Hindlimb muscle (tissue), 1 donor: ENCODE measurements at regions not wholly inside any gene's neighbourhood (a gene's known extent, or its start where the extent isn't known, plus 50 kb on each side); places are given as distances from the start of the nearest gene placed in this dataset.
"Not testable (repeated sequence)": the region's sequence is repeated elsewhere in the genome, so short reads cannot be mapped to it uniquely, and the experiment has no call there.

Experiments
- DNase-seq: peaks from one replicate; pipeline ENCODE4 v3.0.0-alpha.2; 2013

DNA sequence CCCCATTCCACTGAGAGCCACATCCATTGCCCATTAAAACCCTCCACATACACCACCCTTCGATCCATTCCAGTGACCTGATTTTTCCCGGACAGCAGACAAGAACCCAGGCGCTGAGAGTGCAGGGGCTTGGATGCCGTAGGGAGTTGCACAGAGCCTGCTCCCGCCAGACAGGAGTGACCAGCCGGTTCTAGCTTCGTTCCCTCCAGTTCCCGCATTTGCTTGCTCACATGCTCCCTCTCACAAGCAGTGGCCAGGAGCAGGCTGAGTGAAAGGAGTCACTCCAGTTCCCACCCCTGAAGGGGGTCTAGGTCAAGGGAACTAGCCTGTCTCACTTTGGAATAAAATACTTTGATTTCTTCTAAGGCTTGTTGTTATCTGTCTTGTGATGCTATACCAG is 119.5 kb downstream of the SKIDA1 start:
- no peak for DNase-seq

DNA sequence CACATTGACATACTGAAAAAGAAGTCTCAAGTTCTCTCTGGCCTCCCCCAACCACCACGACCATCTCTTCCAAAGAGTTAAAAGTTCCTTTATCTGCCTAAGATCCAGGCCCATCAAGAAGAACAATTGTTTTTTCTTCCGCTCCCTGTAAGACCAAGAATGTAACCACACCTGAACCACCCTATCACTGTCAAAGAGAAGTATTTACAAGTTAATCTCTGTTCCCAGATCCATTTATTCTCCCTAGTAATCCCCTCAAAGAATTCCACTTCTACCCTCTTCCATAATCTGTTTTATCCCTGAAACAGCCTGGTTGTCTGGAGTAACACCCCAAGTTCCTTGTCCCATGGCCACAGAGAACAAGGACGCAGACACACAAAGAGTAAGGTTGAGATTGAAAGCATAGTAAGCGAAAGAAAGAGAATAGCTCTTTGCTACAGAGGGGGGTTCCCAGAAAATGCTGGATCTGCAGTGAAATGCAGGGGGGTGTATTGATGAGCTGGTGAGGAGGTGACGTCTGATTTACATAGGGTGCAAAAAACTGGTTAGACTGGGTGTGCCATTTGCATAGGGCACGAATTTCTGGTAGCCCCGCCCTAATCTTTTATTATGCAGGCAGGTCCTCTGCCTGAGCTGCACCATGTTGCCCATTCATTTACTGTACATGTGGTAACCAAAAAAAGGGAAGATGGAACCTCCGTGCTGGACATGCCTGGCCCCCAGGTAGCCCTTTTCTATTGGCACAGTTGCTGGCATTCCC is 122.0 kb downstream of the SKIDA1 start:
- no peak for DNase-seq

DNA sequence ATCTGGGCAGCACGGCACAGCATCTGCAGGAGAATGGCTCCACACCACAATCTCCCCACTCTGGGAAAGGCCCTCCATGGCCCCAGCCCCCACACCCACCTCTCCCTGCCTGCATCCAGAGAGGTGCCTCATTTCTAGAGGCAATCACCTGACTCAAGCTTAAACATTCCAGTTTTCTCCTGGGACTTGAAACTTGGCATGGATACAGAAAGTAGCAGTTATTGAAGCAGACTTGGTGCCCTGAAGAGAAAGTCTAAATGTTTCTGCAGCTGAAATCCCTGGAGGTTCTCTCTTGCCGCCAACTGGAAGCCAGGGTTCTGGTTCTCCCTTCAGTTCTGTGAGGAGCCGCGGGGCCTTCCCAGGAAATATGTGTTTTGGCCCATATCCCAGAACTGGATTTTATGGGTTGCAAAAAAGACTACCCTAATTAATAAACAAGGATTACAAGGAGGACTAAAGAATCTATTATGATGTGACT is 122.8 kb downstream of the SKIDA1 start:
- no peak for DNase-seq

DNA sequence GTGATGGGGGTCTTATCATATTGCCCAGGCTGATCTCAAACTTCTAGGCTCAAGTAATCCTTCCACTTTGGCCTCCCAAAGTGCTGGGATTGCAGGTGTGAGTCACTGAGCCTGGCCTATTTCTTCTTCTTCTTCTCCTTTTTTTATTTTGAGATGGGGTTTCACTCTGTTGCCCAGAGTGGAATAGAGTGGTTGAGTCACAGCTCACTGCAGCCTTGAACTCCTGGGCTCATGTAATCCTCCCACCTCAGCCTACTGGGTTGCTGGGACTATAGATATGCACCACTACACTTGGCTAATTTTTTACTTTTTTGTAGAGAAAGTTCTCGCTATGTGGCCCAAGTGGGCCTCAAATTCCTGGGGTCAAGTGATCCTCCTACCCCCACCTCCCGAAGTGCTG is 124.3 kb downstream of the SKIDA1 start:
- no peak for DNase-seq

DNA sequence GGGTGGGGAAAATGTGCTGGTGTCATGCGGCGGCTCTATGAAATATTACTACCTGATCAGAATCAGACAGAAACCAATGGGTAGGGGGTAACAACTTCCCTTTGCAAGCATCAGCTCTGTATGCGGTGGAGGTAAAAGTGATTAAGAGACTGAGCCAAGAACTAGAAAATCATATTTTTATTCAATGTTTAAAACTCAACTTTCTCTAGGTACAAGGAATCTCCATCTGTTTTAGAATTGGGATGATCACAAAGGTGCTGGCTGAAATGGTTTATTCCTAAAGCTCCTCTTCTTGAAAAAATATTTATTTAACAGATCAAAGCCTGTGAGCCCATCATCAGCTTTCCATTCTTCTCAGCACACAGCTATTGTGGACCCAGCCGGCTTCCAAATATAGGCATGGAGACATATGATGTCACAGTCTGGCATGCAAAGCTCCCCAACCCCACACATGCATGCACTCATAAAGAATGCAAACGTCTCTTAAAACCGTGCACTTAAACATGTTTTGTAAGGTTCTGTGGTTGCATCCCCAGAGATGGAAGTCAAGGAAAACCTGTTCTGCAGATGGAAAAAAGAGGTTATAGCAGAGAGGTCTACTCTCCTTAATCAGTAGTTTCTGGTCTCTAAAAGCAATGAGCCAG is 126.0 kb downstream of the SKIDA1 start:
- peak; percentile 87 for DNase-seq

DNA sequence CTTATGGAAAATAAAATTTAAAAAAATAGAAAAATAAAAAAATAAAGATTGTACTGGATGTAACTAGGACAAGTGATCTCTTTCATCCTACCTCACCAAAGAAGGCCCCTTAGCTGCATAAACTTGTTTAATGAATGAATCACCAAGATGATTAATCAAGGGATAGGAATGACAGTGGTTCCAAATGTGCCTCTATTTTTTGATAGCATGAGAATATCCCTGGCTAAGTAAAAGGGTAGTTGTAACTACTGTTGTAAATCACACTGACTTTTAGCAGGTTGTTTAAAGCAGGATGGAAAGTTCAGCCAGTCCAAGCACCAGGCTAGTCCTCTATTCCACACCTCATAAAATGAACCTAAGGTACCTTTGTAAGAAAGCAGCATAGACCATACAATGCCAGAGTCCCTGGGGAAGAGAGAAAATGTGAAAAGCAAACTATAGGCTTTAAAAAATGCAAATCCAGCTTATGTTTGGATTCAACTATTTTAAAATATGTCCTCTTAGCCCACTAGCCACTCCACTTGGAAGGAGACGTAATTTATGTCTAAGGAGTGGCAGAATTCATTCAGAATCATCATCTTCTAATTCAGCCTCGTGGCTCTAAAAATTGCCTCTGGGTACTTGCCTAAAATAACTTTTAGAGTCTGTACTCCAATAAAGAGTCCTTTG is 126.8 kb downstream of the SKIDA1 start:
- peak; percentile 23 for DNase-seq

- DNase-seq, result no peak
Observed at GRCh38 chr10:21396889-21397288, 128.6 kb downstream of the SKIDA1 start.

- DNase-seq, result no peak
Observed at GRCh38 chr10:21393931-21394330, 131.6 kb downstream of the SKIDA1 start.

DNA sequence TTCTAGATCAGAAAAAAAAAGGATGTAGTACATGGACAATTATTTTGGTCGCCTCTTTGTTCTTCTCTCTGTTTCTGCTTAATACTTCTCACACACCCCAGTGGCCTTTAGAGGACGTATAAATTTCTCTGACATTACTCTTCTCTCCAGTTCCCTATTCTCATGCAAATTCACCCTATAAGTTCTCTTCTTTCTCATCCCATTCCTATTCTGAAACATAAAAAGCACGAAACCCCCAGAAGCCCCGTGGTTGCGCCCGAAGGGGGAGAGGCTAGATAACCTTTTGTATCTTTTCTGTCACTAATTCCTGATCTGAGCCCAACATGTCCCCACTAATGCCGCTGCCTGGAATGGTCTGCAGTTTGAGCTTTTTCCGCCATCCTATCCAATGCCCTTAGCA is 136.9 kb downstream of the SKIDA1 start:
- DNase-seq, result no peak

DNA sequence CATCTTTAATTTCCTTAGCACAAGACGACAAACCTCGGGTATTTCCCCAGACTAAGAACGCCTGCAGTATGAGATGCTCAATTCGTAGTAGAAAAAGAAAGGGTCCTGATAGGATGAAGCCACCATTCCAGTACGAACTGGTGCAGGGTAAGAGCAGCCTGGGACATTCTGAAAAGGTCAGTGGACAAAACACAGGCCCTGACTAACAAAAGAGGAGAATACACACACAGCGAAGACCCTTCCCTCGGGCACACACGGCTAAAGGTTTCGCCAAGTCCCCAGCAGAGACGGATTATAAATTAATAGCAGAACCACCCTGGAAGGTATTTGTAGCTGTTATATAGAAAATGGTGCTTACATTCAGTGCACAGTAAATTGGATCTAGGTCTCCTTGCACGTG is 137.6 kb downstream of the SKIDA1 start:
- no peak for DNase-seq

- DNase-seq, result no peak
Observed at GRCh38 chr10:21385996-21386585, 139.4 kb downstream of the SKIDA1 start.

DNA sequence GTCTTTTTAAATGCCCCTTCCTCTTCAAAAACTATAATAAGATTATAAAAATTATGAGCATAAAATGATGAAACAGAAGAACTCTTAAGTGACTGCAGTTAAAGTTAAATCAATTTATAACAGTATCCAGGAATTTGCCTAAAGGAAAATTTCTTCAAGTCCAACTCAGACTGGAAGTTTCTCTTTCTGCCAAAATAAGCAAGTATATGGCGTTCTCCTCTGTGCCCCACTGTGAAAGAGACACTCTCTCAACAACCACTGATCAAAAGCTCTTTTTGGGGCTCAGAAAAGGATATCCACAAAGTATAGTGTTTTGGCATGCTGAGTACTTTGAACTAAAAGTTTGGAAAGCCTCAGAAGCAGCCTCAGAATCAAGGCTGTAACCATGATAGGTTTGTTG is 139.9 kb downstream of the SKIDA1 start:
- peak; percentile 22 for DNase-seq

DNA sequence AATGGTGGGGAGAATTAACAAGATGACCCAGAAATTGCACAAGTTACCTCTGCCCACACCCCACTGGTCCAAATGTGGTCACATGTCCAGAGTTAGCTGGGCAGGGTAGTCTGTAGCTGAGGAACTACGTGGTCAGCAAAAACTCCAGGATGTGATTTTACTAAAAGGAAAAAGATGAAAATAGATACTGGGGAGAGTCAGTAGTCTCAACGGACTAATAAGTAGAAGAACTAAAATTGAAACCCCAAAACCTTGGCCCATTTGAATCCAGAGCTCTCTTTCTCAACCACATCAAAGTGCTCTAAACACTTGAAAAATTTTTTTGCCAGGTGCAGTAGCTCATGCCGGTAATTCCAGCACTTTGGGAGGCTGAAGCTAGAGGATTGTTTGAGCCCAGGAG is 146.3 kb downstream of the SKIDA1 start:
- DNase-seq, result no peak

- not testable (repeated sequence) for DNase-seq
Observed at GRCh38 chr10:21375274-21375673, 150.2 kb downstream of the SKIDA1 start.

- not testable (repeated sequence) for DNase-seq
Observed at GRCh38 chr10:21373881-21374280, 151.6 kb downstream of the SKIDA1 start.

DNA sequence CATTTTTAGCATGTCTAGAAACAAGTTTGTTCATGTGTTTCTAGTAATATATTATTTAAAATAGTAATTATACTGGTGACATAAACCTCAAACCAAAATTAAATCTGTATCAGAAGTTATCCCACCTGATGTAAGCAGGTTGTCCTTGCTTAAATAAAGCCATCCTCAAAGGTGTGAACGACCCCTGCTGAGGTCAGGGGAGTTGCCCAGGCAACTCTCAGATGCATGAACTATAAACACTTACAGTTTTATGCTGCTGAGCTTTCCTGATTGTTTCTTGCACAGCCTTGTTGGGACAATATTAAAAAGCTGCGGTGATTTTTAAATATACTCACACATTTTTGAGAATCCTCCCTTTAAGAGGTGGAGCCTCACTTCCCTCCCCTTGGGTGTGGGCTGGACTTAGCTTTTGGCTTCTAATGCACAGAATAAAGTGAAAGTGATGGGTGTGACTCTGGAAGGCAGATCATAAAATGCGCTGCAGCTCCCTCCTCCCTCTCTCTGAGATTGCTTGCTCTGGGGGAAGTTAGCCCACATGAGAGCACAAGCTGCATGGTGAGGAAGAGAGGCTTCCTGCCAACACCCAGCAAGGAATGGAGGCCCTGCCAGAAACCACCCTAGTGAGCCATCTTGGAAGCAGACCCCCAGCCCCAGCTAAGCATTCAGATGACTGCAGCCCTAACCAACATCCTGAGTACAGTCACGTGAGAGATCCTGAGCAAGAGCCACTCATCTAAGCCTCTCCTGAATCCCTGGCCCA is 152.7 kb downstream of the SKIDA1 start:
- peak; percentile 81 for DNase-seq

DNA sequence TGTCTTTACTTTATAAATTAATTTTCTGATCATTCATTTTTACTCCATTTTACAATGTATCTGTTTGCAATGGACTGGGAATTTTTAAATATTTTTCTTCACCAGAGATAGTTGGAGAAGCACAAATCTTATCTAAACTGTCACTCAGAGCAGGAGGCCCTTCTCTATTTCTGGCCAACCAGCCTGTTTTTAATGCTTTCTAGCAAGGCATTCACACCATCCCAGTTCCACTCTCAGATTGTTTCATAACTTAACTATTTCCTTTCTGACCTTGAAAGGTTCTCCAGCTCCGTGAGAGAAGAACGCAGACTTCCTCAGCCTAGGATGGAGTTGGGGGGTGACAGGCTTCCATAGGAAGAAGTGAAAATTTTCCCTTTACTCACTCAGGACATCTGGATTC is 155.8 kb downstream of the SKIDA1 start:
- DNase-seq, result no peak

GRCh38 chr10:21368728-21369425 is 156.6 kb downstream of the SKIDA1 start:
- DNase-seq, result no peak

GRCh38 chr10:21368022-21368582 is 157.4 kb downstream of the SKIDA1 start:
- DNase-seq, result no peak

GRCh38 chr10:21366108-21366507 is 159.4 kb downstream of the SKIDA1 start:
- not testable (repeated sequence) for DNase-seq
